ENCODE measurements at regions not wholly inside any gene's neighbourhood (a gene's known extent, or its start where the extent isn't known, plus 50 kb on each side); places are given as distances from the start of the nearest gene placed in this dataset.

- no peak for DNase-seq (ENCODE audit: low read depth)
- no peak overlapping the region for H3K4me3 ChIP-seq (ENCODE audit: low read depth, low read length)
- no peak for TF ChIP-seq CTCF (conservative IDR thresholded peaks at IDR 0.05; ENCODE audit: low read depth, low read length)
These were observed 263.6 kb upstream of the RASA1 start for GRCh38 chr5:87004101-87004500.

- DNase-seq (ENCODE audit: low read depth): no peak
- H3K4me3 ChIP-seq (ENCODE audit: low read depth, low read length): no peak overlapping the region
- no peak for TF ChIP-seq CTCF (conservative IDR thresholded peaks at IDR 0.05; ENCODE audit: low read depth, low read length)
These were observed 259.9 kb upstream of the RASA1 start for GRCh38 chr5:87007737-87008136.

DNA sequence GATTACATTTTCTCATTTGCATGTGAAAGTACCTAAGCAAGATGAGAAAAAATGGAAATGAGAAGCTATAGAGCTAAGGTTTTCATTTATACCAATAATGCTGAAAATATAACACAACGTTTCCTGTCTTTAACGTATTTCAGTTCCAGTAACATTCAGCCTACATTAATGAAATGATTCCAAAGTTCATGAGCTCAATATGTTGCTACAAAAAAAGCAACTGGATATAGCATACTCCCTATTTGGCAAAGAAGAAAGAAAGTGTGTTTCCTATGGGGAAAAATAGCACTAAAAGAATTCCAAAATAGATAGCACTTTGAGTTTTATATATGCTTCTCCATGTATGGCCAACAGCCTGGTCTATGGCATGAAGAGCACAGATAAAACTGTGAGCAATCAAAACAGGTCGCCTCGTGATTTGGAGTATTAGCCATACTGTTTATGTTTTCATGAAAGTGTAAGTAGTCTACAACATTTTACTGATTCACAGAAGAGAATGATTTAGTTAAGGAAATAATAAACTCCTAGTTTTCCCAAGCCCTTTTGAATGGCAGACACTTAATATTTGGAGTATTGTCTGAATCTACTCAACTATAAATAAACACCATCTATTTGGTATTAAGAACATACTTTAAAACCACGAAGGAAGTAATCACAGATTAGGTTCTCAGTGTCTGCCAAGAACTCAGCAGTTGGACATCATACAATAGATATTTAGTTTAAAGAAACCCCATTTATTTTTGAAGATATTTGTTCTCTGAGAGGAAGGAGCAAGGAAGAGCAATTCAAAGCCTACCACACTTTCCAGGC, 258.7 kb upstream of the RASA1 start:
- no peak overlapping the region for H3K4me3 ChIP-seq (ENCODE audit: low read depth, low read length)
- no peak for TF ChIP-seq CTCF (conservative IDR thresholded peaks at IDR 0.05; ENCODE audit: low read depth, low read length)
- DNase-seq (ENCODE audit: low read depth): no peak

DNA sequence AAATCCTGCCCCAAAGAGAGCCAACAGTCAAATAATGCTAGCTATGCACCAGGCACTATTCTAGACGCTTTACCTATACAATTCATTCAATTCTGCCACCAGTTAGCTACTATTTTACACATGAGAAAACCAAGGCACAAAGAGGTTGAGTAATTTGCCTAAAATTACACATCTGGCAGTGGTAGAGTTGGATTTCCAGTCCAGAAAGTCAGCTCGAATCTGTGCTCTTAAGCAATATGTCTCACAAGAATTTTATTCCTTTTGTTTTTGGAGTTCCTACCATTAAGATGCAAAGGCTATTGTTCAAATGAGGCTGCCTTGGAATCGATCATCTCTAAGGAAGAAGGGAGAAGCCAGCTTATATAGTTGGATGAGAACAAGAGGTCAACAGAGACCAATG, 256.9 kb upstream of the RASA1 start:
- no peak overlapping the region for H3K4me3 ChIP-seq (ENCODE audit: low read depth, low read length)
- no peak for TF ChIP-seq CTCF (conservative IDR thresholded peaks at IDR 0.05; ENCODE audit: low read depth, low read length)
- no peak for DNase-seq (ENCODE audit: low read depth)

- no peak overlapping the region for H3K4me3 ChIP-seq (ENCODE audit: low read depth, low read length)
- no peak for DNase-seq (ENCODE audit: low read depth)
- no peak for TF ChIP-seq CTCF (conservative IDR thresholded peaks at IDR 0.05; ENCODE audit: low read depth, low read length)
These were observed 251.8 kb upstream of the RASA1 start for GRCh38 chr5:87015901-87016300.

- no peak for TF ChIP-seq CTCF (conservative IDR thresholded peaks at IDR 0.05; ENCODE audit: low read depth, low read length)
- DNase-seq (ENCODE audit: low read depth): no peak
- no peak overlapping the region for H3K4me3 ChIP-seq (ENCODE audit: low read depth, low read length)
These were observed 247.4 kb upstream of the RASA1 start for GRCh38 chr5:87020099-87020934.
